ENCODE measurements at regions not wholly inside any gene's neighbourhood (a gene's known extent, or its start where the extent isn't known, plus 50 kb on each side); places are given as distances from the start of the nearest gene placed in this dataset.

- Histone ChIP-seq H3K4me2 (ENCODE audit: low read depth, low read length) (no peak overlapping the region), H3K4me3 (ENCODE audit: low read length) (no peak overlapping the region), H3K79me2 (ENCODE audit: low read length) (no peaks in the 10 kb centered on the region), H3F3A (ENCODE audit: insufficient read depth, low read length) (no peaks in the 10 kb centered on the region), H4K20me1 (ENCODE audit: insufficient read depth, low read length) (no peaks in the 10 kb centered on the region), H3K9ac (ENCODE audit: low read length) (no peak overlapping the region), H3K27me3 (replicated peaks; ENCODE audit: insufficient read depth, low read length) (no peaks in the 10 kb centered on the region), H3K36me3 (replicated peaks; ENCODE audit: insufficient read depth, low read length) (no peaks in the 10 kb centered on the region), H3K9me3 (replicated peaks; ENCODE audit: insufficient read depth, low read length) (no peaks in the 10 kb centered on the region), H3K4me1 (ENCODE audit: low read length) (no peaks in the 10 kb centered on the region), H3K27ac (ENCODE audit: low read length) (no peak overlapping the region), H2AFZ (ENCODE audit: low read length) (no peak overlapping the region), H3K9me2 (replicated peaks; ENCODE audit: insufficient read depth, low read length) (no peaks in the 10 kb centered on the region)
- no peak for DNase-seq
- TF ChIP-seq EZH2 (optimal IDR thresholded peaks at IDR 0.05; ENCODE audit: low read depth, low read length): no peak
- TF ChIP-seq EZH2phosphoT487 (IDR thresholded peaks at IDR 0.05; ENCODE audit: low read length): no peak
- no peak for TF ChIP-seq CTCF (IDR thresholded peaks at IDR 0.05; ENCODE audit: low read length)
These were observed 1517.7 kb upstream of the CDH8 start for GRCh38 chr16:63553980-63554379.

- H4K20me1 ChIP-seq (ENCODE audit: insufficient read depth, low read length): no peaks in the 10 kb centered on the region
- TF ChIP-seq EZH2 (optimal IDR thresholded peaks at IDR 0.05; ENCODE audit: low read depth, low read length) (no peak), CTCF (IDR thresholded peaks at IDR 0.05; ENCODE audit: low read length) (no peak), EZH2phosphoT487 (IDR thresholded peaks at IDR 0.05; ENCODE audit: low read length) (no peak)
- H3F3A ChIP-seq (ENCODE audit: insufficient read depth, low read length): no peaks in the 10 kb centered on the region
- H3K4me1 ChIP-seq (ENCODE audit: low read length): no peaks in the 10 kb centered on the region
- no peaks in the 10 kb centered on the region for H3K9me2 ChIP-seq (replicated peaks; ENCODE audit: insufficient read depth, low read length)
- no peaks in the 10 kb centered on the region for H3K36me3 ChIP-seq (replicated peaks; ENCODE audit: insufficient read depth, low read length)
- no peak overlapping the region for H3K27ac ChIP-seq (ENCODE audit: low read length)
- H3K27me3 ChIP-seq (replicated peaks; ENCODE audit: insufficient read depth, low read length): no peaks in the 10 kb centered on the region
- no peak overlapping the region for H3K4me3 ChIP-seq (ENCODE audit: low read length)
- no peak overlapping the region for H3K9ac ChIP-seq (ENCODE audit: low read length)
- no peak overlapping the region for H3K4me2 ChIP-seq (ENCODE audit: low read depth, low read length)
- H3K79me2 ChIP-seq (ENCODE audit: low read length): no peaks in the 10 kb centered on the region
- H3K9me3 ChIP-seq (replicated peaks; ENCODE audit: insufficient read depth, low read length): no peaks in the 10 kb centered on the region
- no peak for DNase-seq
- H2AFZ ChIP-seq (ENCODE audit: low read length): no peak overlapping the region
These were observed 1503.0 kb upstream of the CDH8 start for GRCh38 chr16:63539276-63539675.

- H3K79me2 ChIP-seq (ENCODE audit: low read length): no peaks in the 10 kb centered on the region
- H3K36me3 ChIP-seq (replicated peaks; ENCODE audit: insufficient read depth, low read length): no peaks in the 10 kb centered on the region
- no peak overlapping the region for H3K4me2 ChIP-seq (ENCODE audit: low read depth, low read length)
- no peaks in the 10 kb centered on the region for H3K4me1 ChIP-seq (ENCODE audit: low read length)
- H3K9me2 ChIP-seq (replicated peaks; ENCODE audit: insufficient read depth, low read length): no peaks in the 10 kb centered on the region
- TF ChIP-seq EZH2 (optimal IDR thresholded peaks at IDR 0.05; ENCODE audit: low read depth, low read length) (no peak), CTCF (IDR thresholded peaks at IDR 0.05; ENCODE audit: low read length) (no peak), EZH2phosphoT487 (IDR thresholded peaks at IDR 0.05; ENCODE audit: low read length) (no peak)
- no peaks in the 10 kb centered on the region for H4K20me1 ChIP-seq (ENCODE audit: insufficient read depth, low read length)
- no peak overlapping the region for H3K4me3 ChIP-seq (ENCODE audit: low read length)
- no peak overlapping the region for H3K27ac ChIP-seq (ENCODE audit: low read length)
- H3K9ac ChIP-seq (ENCODE audit: low read length): no peak overlapping the region
- no peak overlapping the region for H2AFZ ChIP-seq (ENCODE audit: low read length)
- no peaks in the 10 kb centered on the region for H3K27me3 ChIP-seq (replicated peaks; ENCODE audit: insufficient read depth, low read length)
- no peaks in the 10 kb centered on the region for H3F3A ChIP-seq (ENCODE audit: insufficient read depth, low read length)
- no peak for DNase-seq
- no peaks in the 10 kb centered on the region for H3K9me3 ChIP-seq (replicated peaks; ENCODE audit: insufficient read depth, low read length)
These were observed 1494.7 kb upstream of the CDH8 start for GRCh38 chr16:63530974-63531373.
